ENCODE measurements at regions not wholly inside any gene's neighbourhood (a gene's known extent, or its start where the extent isn't known, plus 50 kb on each side); places are given as distances from the start of the nearest gene placed in this dataset.
"Not testable (repeated sequence)": the region's sequence is repeated elsewhere in the genome, so short reads cannot be mapped to it uniquely, and the experiment has no call there.

- DNase-seq: no peak
Observed at GRCh38 chr2:33907866-33908265, 308.8 kb upstream of the FAM98A start.

- not testable (repeated sequence) for DNase-seq
Observed at GRCh38 chr2:33906129-33906528, 307.0 kb upstream of the FAM98A start.

- no peak for DNase-seq
Observed at GRCh38 chr2:33904801-33905200, 305.7 kb upstream of the FAM98A start.

- no peak for DNase-seq
Observed at GRCh38 chr2:33903701-33904100, 304.6 kb upstream of the FAM98A start.

GRCh38 chr2:33903215-33903614 is 304.1 kb upstream of the FAM98A start:
- no peak for DNase-seq

DNA sequence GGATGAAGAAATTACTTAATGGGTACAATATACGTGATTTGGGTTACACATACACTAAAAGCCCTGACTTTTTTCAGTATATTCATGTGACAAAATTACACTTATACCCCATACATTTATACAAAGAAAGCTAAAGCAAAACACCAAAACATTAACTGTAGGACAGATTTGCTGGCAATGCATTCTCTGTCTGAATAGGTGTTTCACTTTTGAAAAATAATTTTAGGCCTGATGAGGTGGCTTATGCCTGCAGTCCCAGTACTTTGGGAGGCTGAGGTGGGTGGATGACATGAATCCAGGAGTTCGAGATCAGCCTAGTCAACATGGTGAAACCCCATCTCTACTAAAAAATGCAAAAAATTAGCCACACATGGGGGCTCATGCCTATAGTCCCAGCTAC is 301.5 kb upstream of the FAM98A start:
- DNase-seq: no peak

DNA sequence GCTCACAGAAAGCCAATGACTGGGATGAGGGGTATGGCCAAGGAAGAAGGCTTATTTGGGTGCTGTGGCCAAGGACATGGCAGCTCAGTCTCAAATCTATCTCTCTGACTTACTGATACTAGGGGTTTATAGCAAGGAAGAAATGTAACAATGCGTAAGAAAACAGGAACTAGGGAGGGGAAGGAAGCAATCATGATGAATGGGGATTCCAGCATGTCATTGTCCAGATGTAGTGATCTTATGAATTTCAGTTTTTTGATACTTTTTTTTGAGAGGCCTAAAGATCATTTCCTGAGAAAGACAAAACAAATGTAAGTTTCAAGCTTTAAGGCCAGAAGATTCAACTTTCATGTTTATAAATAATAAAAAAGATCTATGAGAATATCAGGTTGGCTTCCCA is 298.6 kb upstream of the FAM98A start:
- no peak for DNase-seq

GRCh38 chr2:33893824-33894223 is 294.7 kb upstream of the FAM98A start:
- DNase-seq: no peak

DNA sequence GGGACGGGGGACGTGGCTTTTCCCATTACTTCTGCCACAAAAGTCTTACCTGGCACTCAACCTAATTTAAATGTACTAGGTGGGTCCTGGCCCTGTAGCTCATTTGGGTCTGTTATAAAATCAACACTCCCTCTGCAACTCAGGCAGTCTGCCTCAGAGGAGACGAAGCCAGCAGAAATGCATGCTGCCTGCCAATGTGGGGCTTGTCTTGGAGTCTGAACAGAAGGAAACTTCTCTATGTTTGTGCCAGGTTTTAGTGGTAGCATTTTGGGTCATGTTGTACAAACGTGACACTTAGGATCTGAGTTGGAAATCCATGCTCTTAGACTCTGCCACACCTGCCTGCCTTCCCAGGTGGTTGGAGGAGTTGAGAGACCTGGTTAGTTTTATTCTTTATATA is 292.5 kb upstream of the FAM98A start:
- DNase-seq: no peak

GRCh38 chr2:33890686-33891085 is 291.6 kb upstream of the FAM98A start:
- DNase-seq: no peak

GRCh38 chr2:33877348-33878016 is 278.4 kb upstream of the FAM98A start:
- DNase-seq: no peak

DNA sequence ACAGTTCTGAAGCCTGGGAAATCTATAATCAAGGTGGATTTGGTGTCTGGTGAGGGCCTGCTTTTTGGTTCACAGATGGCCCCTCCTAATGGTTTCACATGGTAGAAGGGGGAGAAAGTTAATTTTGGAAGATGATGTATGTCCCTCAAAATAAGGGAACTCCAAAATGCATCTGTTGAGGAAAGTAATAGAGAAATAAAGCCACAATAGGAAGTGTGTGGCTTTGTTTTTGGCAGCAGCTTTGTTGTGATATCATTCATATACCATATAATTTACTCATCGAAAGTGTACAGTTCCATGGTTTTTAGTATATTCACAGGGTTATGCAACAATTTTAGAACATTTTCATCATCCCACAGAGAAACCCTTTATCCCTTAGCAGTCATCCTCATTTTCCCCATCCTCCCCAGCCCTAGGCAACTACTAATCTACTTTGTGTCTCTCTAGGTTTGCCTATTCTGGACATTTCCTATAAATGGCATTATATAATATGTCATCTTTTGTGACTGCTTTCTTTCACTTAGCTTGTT is 274.0 kb upstream of the FAM98A start:
- no peak for DNase-seq

DNA sequence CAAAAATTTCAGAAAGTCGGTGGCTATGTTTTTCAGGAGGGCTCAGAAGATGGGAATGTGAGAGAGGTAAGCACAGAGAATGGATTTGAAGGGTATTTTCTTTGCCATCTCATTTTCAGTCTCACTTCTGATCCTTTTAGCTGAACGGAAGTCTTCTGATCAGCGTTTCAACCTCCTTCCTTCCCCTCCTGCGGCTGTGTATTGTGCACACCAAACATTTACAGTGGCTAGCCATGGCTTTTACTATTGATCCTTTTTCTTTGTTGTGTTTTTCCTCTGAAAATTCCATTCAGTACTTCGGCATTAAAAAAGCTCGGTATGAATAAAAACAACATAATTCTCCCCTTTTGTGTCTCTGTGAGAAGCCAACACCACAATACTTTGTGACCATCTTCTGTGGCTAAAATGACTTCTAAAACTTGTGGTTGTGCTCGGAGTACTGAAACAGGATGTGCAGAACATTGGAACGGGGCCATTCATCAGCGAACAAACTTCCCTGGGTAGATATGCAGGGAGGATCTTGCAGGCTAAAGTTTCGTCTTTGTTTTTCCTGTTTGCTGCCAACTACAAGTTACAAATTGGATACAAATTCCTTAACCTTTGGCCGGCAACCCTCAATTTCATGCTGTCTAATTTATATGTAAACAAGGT is 260.8 kb upstream of the FAM98A start:
- no peak for DNase-seq

DNA sequence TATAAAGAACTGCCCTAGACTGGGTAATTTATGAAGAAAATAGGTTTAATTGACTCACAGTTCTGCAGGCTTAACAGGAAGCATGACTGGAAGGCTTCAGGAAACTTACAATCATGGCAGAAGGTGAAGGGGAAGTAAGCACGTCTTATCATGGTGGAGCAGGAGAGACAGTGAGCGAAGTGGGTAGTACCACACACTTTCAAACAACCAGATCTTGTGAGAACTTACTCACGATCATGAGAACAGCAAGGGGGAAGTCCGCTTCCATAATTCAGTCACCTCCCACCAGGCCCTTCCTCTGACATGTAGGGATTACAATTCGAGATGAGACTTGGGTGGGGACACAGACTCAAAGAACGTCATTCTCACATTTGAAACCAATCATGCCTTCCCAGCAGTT is 260.1 kb upstream of the FAM98A start:
- DNase-seq: no peak

- no peak for DNase-seq
Observed at GRCh38 chr2:33848486-33848885, 249.4 kb upstream of the FAM98A start.

DNA sequence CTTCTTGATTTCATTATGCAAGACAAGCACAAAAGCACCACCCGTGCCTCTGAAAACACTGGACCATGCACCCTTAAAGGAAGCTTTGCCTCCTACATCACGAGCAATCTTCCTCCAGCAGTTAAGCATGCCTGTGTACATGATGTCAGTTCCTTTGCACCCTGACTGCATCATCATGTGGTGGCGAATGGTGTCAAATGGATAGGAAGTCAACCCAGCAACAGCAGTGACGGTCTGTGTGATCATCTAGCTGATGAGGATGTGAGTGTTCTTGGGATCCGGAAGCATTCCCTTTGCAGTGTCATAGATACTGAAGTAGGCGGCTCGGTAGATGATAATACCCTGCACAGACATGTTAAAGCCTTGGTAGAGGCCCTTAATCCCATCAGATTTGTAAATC is 240.7 kb upstream of the FAM98A start:
- DNase-seq: no peak

DNA sequence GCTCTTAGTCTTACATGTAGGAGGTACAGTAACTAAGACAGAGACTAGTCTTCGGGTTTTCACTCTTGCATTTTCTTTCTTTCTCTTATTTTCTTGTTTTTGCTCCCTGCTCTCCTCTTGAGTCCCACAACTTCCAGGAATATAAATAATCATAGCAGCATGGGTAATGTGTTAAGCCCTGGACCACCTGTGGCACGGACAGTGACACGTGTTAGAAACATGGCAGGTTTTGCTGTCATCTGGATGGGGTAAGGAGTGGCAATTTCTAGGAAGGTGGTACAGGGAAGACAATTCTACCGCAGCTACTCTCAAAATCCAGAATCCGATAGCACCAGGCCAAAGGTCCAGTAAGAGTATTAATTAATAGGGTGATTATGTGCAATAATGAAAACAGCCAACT is 237.5 kb upstream of the FAM98A start:
- DNase-seq: no peak

- DNase-seq: no peak
Observed at GRCh38 chr2:33835911-33836310, 236.8 kb upstream of the FAM98A start.

- DNase-seq: no peak
Observed at GRCh38 chr2:33822964-33823363, 223.9 kb upstream of the FAM98A start.

DNA sequence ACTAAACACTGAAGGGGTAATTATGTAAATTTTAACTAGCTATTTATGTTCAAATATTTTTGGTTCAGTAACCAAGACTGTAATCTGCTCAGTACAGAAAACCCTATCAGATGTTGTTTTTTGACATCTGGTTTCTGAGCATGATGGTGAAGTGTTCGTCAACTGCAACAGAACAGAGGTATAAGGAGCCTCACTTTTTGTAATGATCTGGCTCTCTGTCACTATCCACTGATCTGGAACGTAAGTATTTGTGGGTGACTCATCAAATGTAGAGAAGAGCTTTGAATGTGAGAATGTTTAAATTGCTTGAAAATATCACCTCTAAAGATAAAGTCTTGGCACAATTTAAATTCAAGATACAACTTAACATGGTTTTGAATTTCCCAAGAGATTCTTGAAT is 213.6 kb upstream of the FAM98A start:
- DNase-seq: no peak

GRCh38 chr2:33810046-33810835 is 211.1 kb upstream of the FAM98A start:
- DNase-seq: no peak

DNA sequence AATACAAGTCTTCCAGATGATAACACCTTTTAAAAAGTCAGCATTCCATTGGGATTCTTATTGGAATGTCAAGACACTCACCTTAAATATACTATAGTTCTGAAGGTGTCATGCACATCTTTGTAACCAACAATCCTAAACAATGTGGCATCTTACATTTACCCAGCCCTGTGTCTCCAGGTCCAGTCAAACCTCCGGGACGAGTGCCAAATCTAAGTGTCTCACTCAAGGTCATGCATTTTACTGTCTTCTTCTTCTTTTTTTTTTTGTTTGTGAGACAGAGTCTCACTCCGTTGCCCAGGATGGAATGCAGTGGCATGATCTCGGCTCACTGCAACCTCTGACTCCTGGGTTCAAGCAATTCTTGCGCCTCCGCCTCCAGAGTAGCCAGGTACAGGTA is 206.9 kb upstream of the FAM98A start:
- DNase-seq: no peak

DNA sequence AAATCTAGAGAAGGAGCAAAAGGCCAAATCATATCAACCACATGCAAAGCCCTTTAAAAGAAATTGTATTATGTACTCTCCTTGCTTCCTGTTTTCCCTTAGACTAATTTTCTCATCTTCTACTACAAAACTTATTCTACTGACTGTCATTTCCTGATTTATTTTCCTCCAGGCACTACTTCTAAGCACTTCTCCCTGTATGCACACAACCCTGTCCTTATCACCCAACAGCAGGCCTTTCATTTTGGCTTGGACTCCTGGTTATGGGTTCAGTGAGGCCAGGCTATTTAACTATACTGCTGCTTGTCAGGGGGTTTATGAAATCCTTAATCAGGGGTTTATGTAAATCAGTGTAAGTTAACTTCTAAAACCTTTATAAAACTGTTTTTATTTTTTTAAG is 205.1 kb upstream of the FAM98A start:
- DNase-seq: no peak

GRCh38 chr2:33796511-33796910 is 197.4 kb upstream of the FAM98A start:
- no peak for DNase-seq
